Prostate gland (tissue), 2 donors: ENCODE measurements at regions not wholly inside any gene's neighbourhood (a gene's known extent, or its start where the extent isn't known, plus 50 kb on each side); places are given as distances from the start of the nearest gene placed in this dataset.

ENCODE experiments used
- DNase-seq: peaks from one replicate; pipeline ENCODE4 v3.0.0-alpha.2; 2019; ENCODE audit warnings: low spot score
- H3K27ac ChIP-seq, 2 donors: fragments of 200-600 bp; sonication (generic); 2 replicates each; pipeline ENCODE4 v1.5.1; 2017 to 2019
- H3K27me3 ChIP-seq: fragments of 200-600 bp; sonication (generic); replicated peaks from 2 replicates; pipeline ENCODE4 v1.5.1; 2019; ENCODE audit not compliant: insufficient read depth
- H3K36me3 ChIP-seq, 2 donors: fragments of 200-600 bp; sonication (generic); 1 replicate in 1 of 2; 2 replicates in 1 of 2; pipeline versions ENCODE4 v1.5.1 to v1.8.1; 2017 to 2019
- H3K4me1 ChIP-seq: fragments of 200-600 bp; sonication (generic); replicated peaks from 2 replicates; pipeline ENCODE4 v1.5.1; 2019
- H3K4me3 ChIP-seq, 2 donors: fragments of 200-600 bp; sonication (generic); 2 replicates each; pipeline ENCODE4 v1.5.1; 2017 to 2019
- H3K9me3 ChIP-seq: fragments of 200-600 bp; sonication (generic); 2 replicates; pipeline ENCODE4 v1.5.1; 2017
- CTCF ChIP-seq, 4 experiments: fragments of 200-600 bp in 2 of 4; fragments of 450-650 bp in 2 of 4; sonication (generic) in 2 of 4; IDR thresholded peaks; 1 replicate in 3 of 4; 2 replicates in 1 of 4; pipeline ENCODE4 v1.5.1; 2016 to 2019; ENCODE audit warnings: antibody characterized with exemption in 4 of 4, mild to moderate bottlenecking in 2 of 4, moderate library complexity in 2 of 4
- POLR2A ChIP-seq: fragments of 450-650 bp; IDR thresholded peaks from one replicate; pipeline ENCODE4 v1.6.1; 2016; ENCODE audit warnings: antibody characterized with exemption, mild to moderate bottlenecking
- POLR2AphosphoS5 ChIP-seq: sonication (generic); formaldehyde crosslinking; IDR thresholded peaks from one replicate; pipeline ENCODE4 v1.6.1; 2017; ENCODE audit warnings: antibody characterized with exemption
- WGBS: methylation state at CpG from one replicate; pipeline ENCODE4 v1.1.5; 2018; 5-methylcytosine and 5-hydroxymethylcytosine counted together
- intact Hi-C: fragments of 100-400 bp; cut with DNase I; formaldehyde crosslinking; loops from one replicate; pipeline ENCODE4 v1.14.2; 2022

GRCh38 chr4:170398218-170398617 is 308.5 kb upstream of the AADAT start:
- DNase-seq = no peak
- Histone ChIP-seq H3K27ac (no peak overlapping the region), H3K4me1 (no peaks in the 10 kb centered on the region), H3K9me3 (no peaks in the 10 kb centered on the region), H3K36me3 (no peaks in the 10 kb centered on the region), H3K4me3 (no peak overlapping the region), H3K27me3 (no peaks in the 10 kb centered on the region)
- intact Hi-C loops = no loop called here
- no peak for TF ChIP-seq POLR2A
- TF ChIP-seq POLR2AphosphoS5 = no peak
- no peak for TF ChIP-seq CTCF (IDR thresholded peaks at IDR 0.05)

DNA sequence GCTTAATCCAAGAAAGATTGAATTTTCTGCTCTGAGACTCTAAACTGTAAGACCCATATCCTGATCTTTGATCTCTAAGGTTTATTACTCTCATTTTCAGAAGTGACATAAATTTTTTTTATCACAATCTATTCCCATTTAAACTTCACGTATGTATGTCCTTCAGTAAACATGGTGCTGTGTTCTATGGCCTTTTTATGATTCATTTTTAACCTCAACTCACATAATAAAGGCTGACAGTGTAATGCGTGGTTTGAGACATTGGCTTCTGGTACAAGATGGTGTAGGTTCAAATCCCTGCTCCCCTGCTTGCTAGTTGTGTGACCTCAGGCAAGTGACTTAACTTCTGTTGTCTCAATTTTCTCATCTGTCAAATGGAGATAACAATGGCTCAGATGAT is 306.0 kb upstream of the AADAT start:
- no peak overlapping the region for H3K4me3 ChIP-seq
- DNase-seq = no peak
- H3K9me3 ChIP-seq = no peaks in the 10 kb centered on the region
- no peaks in the 10 kb centered on the region for H3K36me3 ChIP-seq
- H3K27me3 ChIP-seq = no peaks in the 10 kb centered on the region
- 56% methylated on average over 2 of the region's 2 CpGs for WGBS
- H3K27ac ChIP-seq = no peak overlapping the region
- no peaks in the 10 kb centered on the region for H3K4me1 ChIP-seq
- no peak for TF ChIP-seq CTCF (IDR thresholded peaks at IDR 0.05)
- TF ChIP-seq POLR2A = no peak
- no peak for TF ChIP-seq POLR2AphosphoS5
- intact Hi-C loops = no loop called here

DNA sequence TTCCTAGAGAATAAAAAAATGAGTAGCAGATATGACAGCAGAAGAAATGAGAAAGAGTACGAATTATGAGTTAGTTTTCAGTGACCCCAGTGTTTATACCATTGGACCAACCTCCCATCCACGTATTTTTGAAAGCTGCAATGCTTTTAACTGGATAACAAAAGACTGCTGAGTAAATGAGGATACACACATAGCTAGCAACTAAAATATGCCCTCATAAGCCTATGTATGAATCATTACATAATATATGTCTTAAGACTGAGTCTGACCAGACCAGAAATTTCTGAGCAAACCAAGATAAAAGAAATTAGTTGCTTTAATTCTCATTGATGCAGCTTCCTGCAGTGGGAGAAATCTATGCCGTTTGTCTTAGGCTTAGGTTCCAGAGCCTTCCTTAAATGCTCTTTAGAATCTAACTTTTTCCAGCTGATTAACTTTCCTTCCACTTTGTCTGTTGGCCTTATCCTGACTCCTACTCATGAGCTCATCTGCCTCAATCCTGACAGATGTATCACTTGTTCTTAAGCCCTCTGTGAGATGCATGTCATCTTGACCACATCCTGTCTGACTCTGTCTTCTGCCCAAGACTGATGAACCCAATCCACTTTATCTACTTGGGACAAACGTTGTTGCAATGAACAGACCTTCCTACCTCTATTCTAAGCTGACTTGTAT is 301.4 kb upstream of the AADAT start:
- no peak for TF ChIP-seq CTCF (IDR thresholded peaks at IDR 0.05)
- no peak for TF ChIP-seq POLR2AphosphoS5
- TF ChIP-seq POLR2A = no peak
- intact Hi-C loops = no loop called here
- Histone ChIP-seq H3K27me3 (no peaks in the 10 kb centered on the region), H3K4me1 (no peaks in the 10 kb centered on the region), H3K9me3 (no peaks in the 10 kb centered on the region), H3K4me3 (no peak overlapping the region), H3K36me3 (no peaks in the 10 kb centered on the region), H3K27ac (no peak overlapping the region)
- no peak for DNase-seq
- WGBS = 69% methylated on average over 4 of the region's 4 CpGs

- WGBS = 34% methylated on average over 5 of the region's 5 CpGs
- intact Hi-C loops = no loop called here
- Histone ChIP-seq H3K4me1 (no peaks in the 10 kb centered on the region), H3K36me3 (no peaks in the 10 kb centered on the region), H3K9me3 (no peaks in the 10 kb centered on the region), H3K27me3 (no peaks in the 10 kb centered on the region), H3K4me3 (no peak overlapping the region), H3K27ac (no peak overlapping the region)
- DNase-seq = no peak
- TF ChIP-seq POLR2AphosphoS5 (no peak), POLR2A (no peak), CTCF (IDR thresholded peaks at IDR 0.05) (no peak)
Observed at GRCh38 chr4:170389411-170389810, 299.7 kb upstream of the AADAT start.

DNA sequence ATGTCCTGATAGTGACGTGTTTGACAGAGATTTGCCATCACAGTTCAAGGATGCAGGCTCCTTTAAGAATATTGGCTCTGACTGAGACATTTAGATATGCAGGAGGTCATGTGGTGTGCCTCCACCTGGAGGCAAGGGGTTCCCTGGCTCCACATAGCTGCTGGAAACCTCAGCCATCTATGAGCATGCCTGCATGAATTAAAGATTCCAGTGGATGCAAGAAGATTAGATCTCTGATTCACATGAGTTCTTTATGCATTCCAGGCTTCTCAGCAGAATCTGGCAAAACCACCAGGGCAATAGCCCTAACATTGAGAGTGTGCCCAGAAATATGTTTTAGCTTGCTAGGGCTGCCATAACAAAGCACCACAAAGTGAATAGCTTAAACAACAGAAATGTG is 298.5 kb upstream of the AADAT start:
- Histone ChIP-seq H3K27me3 (no peaks in the 10 kb centered on the region), H3K9me3 (no peaks in the 10 kb centered on the region), H3K4me1 (no peaks in the 10 kb centered on the region), H3K4me3 (no peak overlapping the region), H3K27ac (no peak overlapping the region), H3K36me3 (no peaks in the 10 kb centered on the region)
- no peak for TF ChIP-seq CTCF (IDR thresholded peaks at IDR 0.05)
- TF ChIP-seq POLR2AphosphoS5 = no peak
- TF ChIP-seq POLR2A = no peak
- no peak for DNase-seq
- intact Hi-C loops = no loop called here
- WGBS = 88% methylated on average over 1 of the region's 1 CpG
